ENCODE measurements at regions not wholly inside any gene's neighbourhood (a gene's known extent, or its start where the extent isn't known, plus 50 kb on each side); places are given as distances from the start of the nearest gene placed in this dataset.

DNA sequence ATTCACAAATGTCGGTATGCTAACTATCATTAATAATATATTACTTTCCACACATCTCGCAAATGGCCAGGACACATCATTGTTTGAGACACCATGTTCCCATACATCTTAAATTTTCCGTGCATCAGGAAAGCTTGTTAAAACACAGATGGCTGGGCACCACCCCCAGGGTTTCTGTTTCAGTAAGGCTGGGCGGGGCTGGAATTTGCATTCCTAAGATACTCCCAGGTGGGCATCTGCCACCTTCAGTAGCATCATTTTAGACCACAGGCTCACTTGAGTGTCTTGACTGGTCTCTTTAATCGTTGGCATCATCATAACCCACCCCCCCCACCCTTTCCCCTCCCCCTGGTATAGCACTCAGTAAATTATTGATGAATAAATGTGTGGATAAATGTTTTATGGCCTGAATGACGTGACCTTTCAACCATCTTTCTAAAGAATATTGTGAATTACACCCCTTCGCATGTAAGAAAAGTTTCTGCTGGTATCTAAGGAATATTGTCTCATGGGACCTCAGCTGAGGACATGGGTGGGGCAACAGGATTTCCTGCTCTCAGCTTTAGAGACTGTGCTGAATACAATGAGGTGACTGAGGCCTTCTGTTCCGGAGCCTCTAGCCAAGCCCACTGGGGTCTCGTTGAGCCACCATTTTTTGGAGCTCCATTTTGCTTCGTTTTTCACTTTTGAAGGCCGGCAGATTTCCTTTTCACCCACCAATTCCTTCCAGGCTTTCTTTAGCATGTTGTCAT is 124.1 kb upstream of the NEDD9 start:
- Histone ChIP-seq H3K9me3 (no peaks in the 10 kb centered on the region), H3K36me3 (no peaks in the 10 kb centered on the region), H3K4me1 (no peaks in the 10 kb centered on the region), H3K4me3 (no peak overlapping the region), H3K27me3 (no peaks in the 10 kb centered on the region), H3K27ac (peak overlapping the region in 2 of 3 donors; percentile 24 to 27)
- TF ChIP-seq POLR2A (IDR thresholded peaks at IDR 0.05) = no peak
- ATAC-seq (peak; percentile 45 to 62 (median 58)), DNase-seq (no peak)
- 76% methylated on average over 10 of the region's 11 CpGs for WGBS (ENCODE audit: insufficient coverage, low coverage, low lambda C conversion rate, missing lambda C conversion rate)
- intact Hi-C loops (cut with DNase I) = no loop called here

GRCh38 chr6:11353921-11354389 is 121.5 kb upstream of the NEDD9 start:
- intact Hi-C loops (cut with DNase I) = no loop called here
- Histone ChIP-seq H3K36me3 (no peaks in the 10 kb centered on the region), H3K4me1 (peaks cover 0 to 5% (median 0%) of the 10 kb centered on the region in 4 donors), H3K9me3 (no peaks in the 10 kb centered on the region), H3K27me3 (no peaks in the 10 kb centered on the region), H3K4me3 (no peak overlapping the region), H3K27ac (peak overlapping the region in 1 of 3 donors; percentile 5)
- TF ChIP-seq POLR2A (IDR thresholded peaks at IDR 0.05) = no peak
- TF ChIP-seq, protein P1, sequence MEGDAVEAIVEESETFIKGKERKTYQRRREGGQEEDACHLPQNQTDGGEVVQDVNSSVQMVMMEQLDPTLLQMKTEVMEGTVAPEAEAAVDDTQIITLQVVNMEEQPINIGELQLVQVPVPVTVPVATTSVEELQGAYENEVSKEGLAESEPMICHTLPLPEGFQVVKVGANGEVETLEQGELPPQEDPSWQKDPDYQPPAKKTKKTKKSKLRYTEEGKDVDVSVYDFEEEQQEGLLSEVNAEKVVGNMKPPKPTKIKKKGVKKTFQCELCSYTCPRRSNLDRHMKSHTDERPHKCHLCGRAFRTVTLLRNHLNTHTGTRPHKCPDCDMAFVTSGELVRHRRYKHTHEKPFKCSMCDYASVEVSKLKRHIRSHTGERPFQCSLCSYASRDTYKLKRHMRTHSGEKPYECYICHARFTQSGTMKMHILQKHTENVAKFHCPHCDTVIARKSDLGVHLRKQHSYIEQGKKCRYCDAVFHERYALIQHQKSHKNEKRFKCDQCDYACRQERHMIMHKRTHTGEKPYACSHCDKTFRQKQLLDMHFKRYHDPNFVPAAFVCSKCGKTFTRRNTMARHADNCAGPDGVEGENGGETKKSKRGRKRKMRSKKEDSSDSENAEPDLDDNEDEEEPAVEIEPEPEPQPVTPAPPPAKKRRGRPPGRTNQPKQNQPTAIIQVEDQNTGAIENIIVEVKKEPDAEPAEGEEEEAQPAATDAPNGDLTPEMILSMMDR (IDR thresholded peaks at IDR 0.05) = no peak
- DNase-seq (no peak), ATAC-seq (peak in 2 of 4 donors; percentile 29 to 35)
- WGBS (ENCODE audit: insufficient coverage, low coverage, low lambda C conversion rate, missing lambda C conversion rate) = 52% methylated on average over 6 of the region's 6 CpGs

DNA sequence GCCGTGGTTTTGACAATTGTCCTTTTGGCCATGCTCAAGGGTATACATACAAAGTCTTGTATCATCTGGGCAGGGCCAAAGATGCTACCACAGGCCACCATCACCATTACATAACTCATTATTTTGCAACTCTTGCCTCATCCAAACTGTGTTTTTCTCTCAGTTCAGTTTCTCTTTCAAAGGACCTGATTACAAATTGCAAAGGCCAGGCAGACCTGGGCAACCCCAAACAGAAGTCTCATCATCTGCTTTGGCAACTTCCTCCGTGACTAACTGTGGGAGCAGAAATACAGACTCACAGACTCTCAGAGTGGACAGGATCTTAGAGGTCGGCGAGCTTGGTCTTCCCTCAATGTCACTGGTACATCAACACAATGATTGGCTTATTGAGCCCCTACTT is 117.8 kb upstream of the NEDD9 start:
- Histone ChIP-seq H3K9me3 (no peaks in the 10 kb centered on the region), H3K27me3 (no peaks in the 10 kb centered on the region), H3K4me3 (no peak overlapping the region), H3K27ac (peak overlapping the region; percentile 30 to 87 (median 79)), H3K4me1 (peaks cover 0 to 5% (median 0%) of the 10 kb centered on the region in 4 donors), H3K36me3 (no peaks in the 10 kb centered on the region)
- peak; percentile 56 for TF ChIP-seq POLR2A (IDR thresholded peaks at IDR 0.05)
- TF ChIP-seq, protein P1 (IDR thresholded peaks at IDR 0.05) = no peak
- DNase-seq = peak; percentile 38 to 74 (median 57)
- WGBS (ENCODE audit: insufficient coverage, low coverage, low lambda C conversion rate, missing lambda C conversion rate) = 27% methylated on average over 4 of the region's 4 CpGs
- peak; percentile 87 to 95 (median 92) for ATAC-seq
- intact Hi-C loops (cut with DNase I) = no loop called here

- intact Hi-C loops (cut with DNase I) = no loop called here
- no peak overlapping the region for H3K4me3 ChIP-seq
- no peaks in the 10 kb centered on the region for H3K36me3 ChIP-seq
- H3K4me1 ChIP-seq = peaks cover 0 to 5% (median 0%) of the 10 kb centered on the region in 4 donors
- TF ChIP-seq, protein P1 (IDR thresholded peaks at IDR 0.05) = no peak
- TF ChIP-seq POLR2A (IDR thresholded peaks at IDR 0.05) = no peak
- no peak for DNase-seq
- H3K27ac ChIP-seq = peak overlapping the region in 2 of 3 donors; percentile 79 to 87
- ATAC-seq = no peak
- H3K9me3 ChIP-seq = no peaks in the 10 kb centered on the region
- H3K27me3 ChIP-seq = no peaks in the 10 kb centered on the region
Measured at GRCh38 chr6:11349880-11350279, 117.4 kb upstream of the NEDD9 start.

- ATAC-seq = no peak
- intact Hi-C loops (cut with DNase I) = no loop called here
- WGBS (ENCODE audit: insufficient coverage, low coverage, low lambda C conversion rate, missing lambda C conversion rate) = 100% methylated on average over 1 of the region's 1 CpG
Measured at GRCh38 chr6:11346516-11346915, 114.0 kb upstream of the NEDD9 start.

More at GRCh38 chr6:11346516-11346915, 114.0 kb upstream of the NEDD9 start:
- Histone ChIP-seq H3K27me3 (no peaks in the 10 kb centered on the region), H3K36me3 (no peaks in the 10 kb centered on the region), H3K9me3 (no peaks in the 10 kb centered on the region), H3K27ac (no peak overlapping the region), H3K4me1 (peaks cover 0 to 12% (median 0%) of the 10 kb centered on the region in 4 donors), H3K4me3 (no peak overlapping the region)
- TF ChIP-seq, protein P1 (IDR thresholded peaks at IDR 0.05) = no peak
- TF ChIP-seq POLR2A (IDR thresholded peaks at IDR 0.05) = no peak
- no peak for DNase-seq
